HepG2 (cell line): ENCODE measurements at regions not wholly inside any gene's neighbourhood (a gene's known extent, or its start where the extent isn't known, plus 50 kb on each side); places are given as distances from the start of the nearest gene placed in this dataset.

Experiments used
- ATAC-seq: fragments of 200-7000 bp; cut with Tn5 transposase; 3 replicates; pipeline ENCODE4 v1.9.1; 2020; ENCODE audit warnings: mild to moderate bottlenecking, moderate library complexity
- BruUV-seq: library from RNA; stranded (reverse); fragments of 400-500 nt; replicated peaks from 2 replicates; lab custom pipeline; 2021; lab: Mats Ljungman, UMichigan
- CTCF ChIA-PET: fragments of 300-600 bp; formaldehyde crosslinking; extraction: SDS; loops from one replicate; lab custom pipeline; 2021; ENCODE audit warnings: low total read pairs, inconsistent platforms, low intra/inter-chr PET ratio; lab: Yijun Ruan, JAX
- POLR2A ChIA-PET: fragments of 350-600 bp; sonication (Branson Sonifier 250); formaldehyde crosslinking; loops from one replicate; lab custom pipeline; 2020; ENCODE audit warnings: antibody characterized with exemption, inconsistent platforms; lab: Yijun Ruan, JAX
- DNase-seq: peaks from one replicate; pipeline ENCODE4 v3.0.0-alpha.2; 2015; ENCODE audit warnings: low spot score
- FAIRE-seq: peaks from 3 replicates; lab custom pipeline; 2011; peaks lifted over from hg19 to GRCh38; lab: Jason Lieb, UNC
- H2AFZ ChIP-seq: one replicate; pipeline ENCODE4 v1.6.1; 2011; ENCODE audit warnings: low read length, inconsistent platforms
- H3K27ac ChIP-seq: fragments of 300-600 bp; 3 replicates; pipeline ENCODE4 v1.8.0; 2011; ENCODE audit warnings: mixed run types, mild to moderate bottlenecking, mixed read lengths, low read length, inconsistent platforms; ENCODE audit not compliant: insufficient read depth; ENCODE audit errors: extremely low read length
- H3K27me3 ChIP-seq, 2 experiments: fragments of 200-600 bp in 1 of 2; 2 replicates in 1 of 2; 3 replicates in 1 of 2; pipeline versions ENCODE4 v1.6.0 to v1.8.0; 2011; ENCODE audit warnings: low read length in 2 of 2, mild to moderate bottlenecking in 2 of 2, moderate library complexity in 2 of 2, inconsistent platforms in 1 of 2; ENCODE audit not compliant: insufficient read depth in 2 of 2, control insufficient read depth in 1 of 2
- H3K36me3 ChIP-seq, 2 experiments: fragments of 200-600 bp in 1 of 2; replicated peaks in 1 of 2; 2 replicates in 1 of 2; 3 replicates in 1 of 2; pipeline versions ENCODE4 v1.5.1 to v1.8.0; 2011; ENCODE audit warnings: low read length in 2 of 2, inconsistent platforms in 1 of 2; ENCODE audit not compliant: insufficient read depth in 2 of 2, control insufficient read depth in 1 of 2
- H3K4me1 ChIP-seq: 2 replicates; pipeline ENCODE4 v1.5.1; 2012; ENCODE audit warnings: low read length, inconsistent platforms; ENCODE audit not compliant: insufficient read depth
- H3K4me2 ChIP-seq: 2 replicates; pipeline ENCODE4 v1.6.0; 2011; ENCODE audit warnings: low read depth, low read length, inconsistent platforms
- H3K4me3 ChIP-seq, 3 experiments: fragments of 200-600 bp in 1 of 3; sonication (generic), shearing (Covaris generic) in 1 of 3; replicated peaks in 1 of 3; 2 replicates each; pipeline ENCODE4 v1.5.1; 2011 to 2016; ENCODE audit warnings: low read length in 3 of 3, inconsistent platforms in 2 of 3, low read depth in 2 of 3, mild to moderate bottlenecking in 2 of 3, control low read depth in 1 of 3, mixed read lengths in 1 of 3; ENCODE audit not compliant: insufficient read depth in 1 of 3
- H3K79me2 ChIP-seq: one replicate; pipeline ENCODE4 v1.6.1; 2011; ENCODE audit warnings: low read length, inconsistent platforms; ENCODE audit not compliant: insufficient read depth
- H3K9ac ChIP-seq: 2 replicates; pipeline ENCODE4 v1.6.0; 2011; ENCODE audit warnings: mild to moderate bottlenecking, low read depth, low read length, inconsistent platforms; ENCODE audit not compliant: insufficient read depth
- H3K9me3 ChIP-seq: 2 replicates; pipeline ENCODE4 v1.5.1; 2012; ENCODE audit warnings: mild to moderate bottlenecking, low read length
- H4K20me1 ChIP-seq: 2 replicates; pipeline ENCODE4 v1.6.0; 2011; ENCODE audit warnings: inconsistent platforms, mild to moderate bottlenecking, low read length, moderate library complexity; ENCODE audit not compliant: insufficient read depth
- CERS6 ChIP-seq: sonication (generic); formaldehyde crosslinking; IDR thresholded peaks from 2 replicates; pipeline ENCODE4 v1.5.0; 2020; ENCODE audit warnings: missing genetic modification reagents
- E2F2 ChIP-seq: sonication (generic); formaldehyde crosslinking; IDR thresholded peaks from 2 replicates; pipeline ENCODE4 v1.4.0; 2020; ENCODE audit warnings: missing genetic modification reagents, borderline replicate concordance
- EHMT2 ChIP-seq: fragments of 200-600 bp; sonication (generic); IDR thresholded peaks from 2 replicates; pipeline ENCODE4 v1.7.0; 2017; ENCODE audit warnings: antibody characterized with exemption, low read depth, low read length, borderline replicate concordance
- ETV5 ChIP-seq: IDR thresholded peaks from 2 replicates; pipeline ENCODE4 v1.6.1; 2018; ENCODE audit warnings: missing biosample characterization, missing genetic modification reagents, inconsistent platforms, borderline replicate concordance
- FOXO1 ChIP-seq: sonication (generic); formaldehyde crosslinking; IDR thresholded peaks from 2 replicates; pipeline ENCODE4 v1.4.0; 2020; ENCODE audit warnings: missing genetic modification reagents
- HDAC6 ChIP-seq: fragments of 200-600 bp; sonication (generic); IDR thresholded peaks from 2 replicates; pipeline ENCODE4 v1.7.0; 2017; ENCODE audit warnings: mild to moderate bottlenecking, antibody characterized with exemption, low read length, low read depth
- ISX ChIP-seq: sonication (generic); formaldehyde crosslinking; conservative IDR thresholded peaks from 2 replicates; pipeline ENCODE4 v1.5.0; 2020; ENCODE audit warnings: missing genetic modification reagents
- KDM5A ChIP-seq: fragments of 200-600 bp; sonication (generic); IDR thresholded peaks from 2 replicates; pipeline ENCODE4 v1.7.0; 2018; ENCODE audit warnings: antibody characterized with exemption, mild to moderate bottlenecking, low read length, borderline replicate concordance
- KLF13 ChIP-seq: sonication (generic); formaldehyde crosslinking; IDR thresholded peaks from 2 replicates; pipeline ENCODE4 v1.4.0; 2020; ENCODE audit warnings: mild to moderate bottlenecking, missing genetic modification reagents
- MEIS2 ChIP-seq: sonication (generic); formaldehyde crosslinking; IDR thresholded peaks from 2 replicates; pipeline ENCODE4 v1.9.0; 2021; ENCODE audit warnings: mild to moderate bottlenecking, missing genetic modification reagents
- TBP ChIP-seq: sonication (generic); formaldehyde crosslinking; IDR thresholded peaks from 2 replicates; pipeline ENCODE4 v1.5.0; 2020; ENCODE audit warnings: missing genetic modification reagents
- ZNF547 ChIP-seq: sonication (generic); formaldehyde crosslinking; IDR thresholded peaks from 2 replicates; pipeline ENCODE4 v1.5.1; 2020; ENCODE audit warnings: mild to moderate bottlenecking, missing genetic modification reagents
- ZNF589 ChIP-seq: sonication (generic); formaldehyde crosslinking; conservative IDR thresholded peaks from 2 replicates; pipeline ENCODE4 v1.8.0; 2022; ENCODE audit warnings: mild to moderate bottlenecking, moderate library complexity, missing genetic modification reagents
- ZNF766 ChIP-seq: sonication (generic); formaldehyde crosslinking; IDR thresholded peaks from 2 replicates; pipeline ENCODE4 v1.5.0; 2020; ENCODE audit warnings: missing genetic modification reagents, borderline replicate concordance
- WGBS: methylation state at CpG from one replicate; pipeline ENCODE4 v1.1.6; 2017; ENCODE audit warnings: low lambda C conversion rate; 5-methylcytosine and 5-hydroxymethylcytosine counted together
- in situ Hi-C: cut with HindIII; loops from 2 replicates; pipeline ENCODE4 v1.10.0; 2017; ENCODE audit warnings: low pct_unique_long_range_greater_than_20kb; ENCODE audit not compliant: extremely low pct_ligation_motif_present
- intact Hi-C: fragments of 100-400 bp; cut with micrococcal nuclease; formaldehyde crosslinking; loops from one replicate; pipeline ENCODE4 v1.10.0; 2022; ENCODE audit not compliant: unreplicated experiment

GRCh38 chr7:131652934-131653333 lies 96.5 kb upstream of the PODXL start (continued):
- TF ChIP-seq ZNF589 (CRISPR knock-in tag) (no peak), KLF13 (CRISPR knock-in tag) (no peak), E2F2 (CRISPR knock-in tag) (no peak), HDAC6 (no peak), TBP (CRISPR knock-in tag) (no peak), CERS6 (CRISPR knock-in tag) (no peak), EHMT2 (no peak), MEIS2 (CRISPR knock-in tag) (no peak), ISX (CRISPR knock-in tag) (no peak), FOXO1 (CRISPR knock-in tag) (no peak)
- TF ChIP-seq, all 625 proteins: peak for 0

- ATAC-seq, result no peak
- H3K27ac ChIP-seq, result no peak overlapping the region
Measured at GRCh38 chr7:131652194-131652593, 95.8 kb upstream of the PODXL start.

More at GRCh38 chr7:131652194-131652593, 95.8 kb upstream of the PODXL start:
- Histone ChIP-seq H4K20me1 (no peaks in the 10 kb centered on the region), H3K4me3 (no peak overlapping the region), H3K4me2 (no peak overlapping the region), H3K9ac (no peak overlapping the region), H3K36me3 (no peaks in the 10 kb centered on the region), H3K27me3 (no peaks in the 10 kb centered on the region; a peak in 2 of 5 replicates), H3K4me1 (no peaks in the 10 kb centered on the region), H2AFZ (no peak overlapping the region), H3K9me3 (no peaks in the 10 kb centered on the region), H3K79me2 (no peaks in the 10 kb centered on the region)
- POLR2A ChIA-PET, result no interaction called here
- BruUV-seq, result no TSS peak
- WGBS, result 52% methylated on average over 4 of the region's 5 CpGs
- CTCF ChIA-PET, result no interaction called here
- no peak for DNase-seq
- no peak for FAIRE-seq
- intact Hi-C loops, result no loop called here
- in situ Hi-C loops, result loop anchor here (10.0 kb wide), 1 partner anchor 147 kb away; no protein-coding TSS in a partner anchor
- TF ChIP-seq KDM5A (no peak), ZNF547 (no peak), ETV5 (CRISPR knock-in tag) (no peak), ZNF766 (CRISPR knock-in tag) (no peak)
